GM20000 (cell line): ENCODE measurements at regions not wholly inside any gene's neighbourhood (a gene's known extent, or its start where the extent isn't known, plus 50 kb on each side); places are given as distances from the start of the nearest gene placed in this dataset.

ENCODE experiments used
- DNase-seq: peaks from one replicate; pipeline ENCODE4 v3.0.0; 2012; ENCODE audit warnings: low spot score
- CTCF ChIP-seq: IDR thresholded peaks from 2 replicates; pipeline ENCODE4 v1.5.1; 2012; ENCODE audit warnings: mild to moderate bottlenecking, control low read depth; ENCODE audit errors: extremely low read depth, missing control alignments

- TF ChIP-seq CTCF: no peak
- no peak for DNase-seq
These were observed 157.1 kb upstream of the FGF10 start for GRCh38 chr5:44546286-44546685.

GRCh38 chr5:44543511-44543910, 154.3 kb upstream of the FGF10 start:
- DNase-seq: no peak
- no peak for TF ChIP-seq CTCF

- TF ChIP-seq CTCF: no peak
- no peak for DNase-seq
These were observed 153.2 kb upstream of the FGF10 start for GRCh38 chr5:44542470-44542869.

- no peak for DNase-seq
- TF ChIP-seq CTCF: no peak
These were observed 150.3 kb upstream of the FGF10 start for GRCh38 chr5:44539602-44539919.

GRCh38 chr5:44538797-44539601, 149.8 kb upstream of the FGF10 start:
- DNase-seq: no peak
- TF ChIP-seq CTCF: no peak

GRCh38 chr5:44536650-44537260, 147.5 kb upstream of the FGF10 start:
- peak; percentile 14 for DNase-seq
- TF ChIP-seq CTCF: peak; percentile 59

GRCh38 chr5:44535621-44536020, 146.4 kb upstream of the FGF10 start:
- TF ChIP-seq CTCF: no peak
- DNase-seq: no peak
